Mesenchymal stem cell (in vitro differentiated cells and primary cell): ENCODE measurements at regions not wholly inside any gene's neighbourhood (a gene's known extent, or its start where the extent isn't known, plus 50 kb on each side); places are given as distances from the start of the nearest gene placed in this dataset.

Experiments
- DNase-seq: peaks from one replicate; pipeline ENCODE4 v3.0.0-alpha.2; 2013
- H2AFZ ChIP-seq: one replicate; pipeline ENCODE4 v1.6.1; 2013; ENCODE audit warnings: low read depth, mild to moderate bottlenecking, control low read depth, inconsistent platforms, low read length, moderate library complexity
- H2AK5ac ChIP-seq: 2 replicates; pipeline ENCODE4 v1.6.1; 2013; ENCODE audit warnings: low read length, moderate library complexity, mild to moderate bottlenecking, inconsistent platforms; ENCODE audit not compliant: severe bottlenecking
- H2BK120ac ChIP-seq: one replicate; pipeline ENCODE4 v1.6.1; 2013; ENCODE audit warnings: low read depth, mild to moderate bottlenecking, inconsistent platforms, low read length, moderate library complexity
- H2BK12ac ChIP-seq, 2 experiments: one replicate each; pipeline ENCODE4 v1.6.1; 2013; ENCODE audit warnings: inconsistent platforms in 2 of 2, low read length in 2 of 2, mild to moderate bottlenecking in 2 of 2, moderate library complexity in 2 of 2, control low read depth in 1 of 2
- H2BK15ac ChIP-seq: one replicate; pipeline ENCODE4 v1.6.1; 2013; ENCODE audit warnings: mild to moderate bottlenecking, low read depth, inconsistent platforms; ENCODE audit not compliant: poor library complexity, severe bottlenecking
- H2BK5ac ChIP-seq: 2 replicates; pipeline ENCODE4 v1.6.1; 2013; ENCODE audit warnings: low read depth, mild to moderate bottlenecking, low read length, control low read depth, inconsistent platforms; ENCODE audit not compliant: poor library complexity, severe bottlenecking
- H3K14ac ChIP-seq, 2 experiments: one replicate each; pipeline ENCODE4 v1.6.1; 2013; ENCODE audit warnings: inconsistent platforms in 2 of 2, low read length in 2 of 2, control low read depth in 1 of 2, mild to moderate bottlenecking in 1 of 2, moderate library complexity in 1 of 2
- H3K18ac ChIP-seq, 2 experiments: one replicate each; pipeline ENCODE4 v1.6.1; 2013; ENCODE audit warnings: inconsistent platforms in 2 of 2, low read length in 2 of 2, control low read depth in 1 of 2, low read depth in 1 of 2, mild to moderate bottlenecking in 1 of 2
- H3K23ac ChIP-seq, 2 experiments: one replicate each; pipeline ENCODE4 v1.6.1; 2013; ENCODE audit warnings: inconsistent platforms in 2 of 2, low read length in 2 of 2, mild to moderate bottlenecking in 2 of 2, moderate library complexity in 2 of 2, control low read depth in 1 of 2
- H3K27ac ChIP-seq: 2 replicates; pipeline ENCODE4 v1.5.1; 2013; ENCODE audit warnings: mild to moderate bottlenecking, moderate library complexity, low read length, control low read depth, inconsistent platforms; ENCODE audit not compliant: poor library complexity, severe bottlenecking
- H3K27me3 ChIP-seq, 2 experiments: 2 replicates each; pipeline versions ENCODE4 v1.6.1 to v1.7.0; 2013; ENCODE audit warnings: low read length in 2 of 2, mild to moderate bottlenecking in 2 of 2, moderate library complexity in 2 of 2, control low read depth in 1 of 2, inconsistent platforms in 1 of 2; ENCODE audit not compliant: control insufficient read depth in 1 of 2, insufficient read depth in 1 of 2
- H3K36me3 ChIP-seq, 2 experiments: 2 replicates each; pipeline versions ENCODE4 v1.6.1 to v1.7.0; 2013; ENCODE audit warnings: low read length in 2 of 2, control low read depth in 1 of 2, inconsistent platforms in 1 of 2, low read depth in 1 of 2, mild to moderate bottlenecking in 1 of 2; ENCODE audit not compliant: insufficient read depth in 2 of 2, control insufficient read depth in 1 of 2
- H3K4ac ChIP-seq, 2 experiments: one replicate each; pipeline ENCODE4 v1.6.1; 2013; ENCODE audit warnings: inconsistent platforms in 2 of 2, low read length in 2 of 2, mild to moderate bottlenecking in 2 of 2, moderate library complexity in 2 of 2, control low read depth in 1 of 2, low read depth in 1 of 2
- H3K4me1 ChIP-seq: 2 replicates; pipeline ENCODE4 v1.6.1; 2013; ENCODE audit warnings: low read depth, low read length, control low read depth; ENCODE audit not compliant: control insufficient read depth, insufficient read depth
- H3K4me2 ChIP-seq: 2 replicates; pipeline ENCODE4 v1.6.1; 2013; ENCODE audit warnings: low read length, mild to moderate bottlenecking, inconsistent platforms; ENCODE audit not compliant: poor library complexity, severe bottlenecking
- H3K4me3 ChIP-seq, 2 experiments: 2 replicates each; pipeline versions ENCODE4 v1.5.1 to v1.7.0; 2013; ENCODE audit warnings: low read length in 2 of 2, mild to moderate bottlenecking in 2 of 2, control low read depth in 1 of 2, low read depth in 1 of 2; ENCODE audit not compliant: insufficient read depth in 1 of 2
- H3K79me1 ChIP-seq: replicated peaks from 2 replicates; pipeline ENCODE4 v1.6.1; 2013; ENCODE audit warnings: mild to moderate bottlenecking, control low read depth, low read length, inconsistent platforms; ENCODE audit not compliant: poor library complexity, severe bottlenecking
- H3K9ac ChIP-seq: 2 replicates; pipeline ENCODE4 v1.7.0; 2013; ENCODE audit warnings: mild to moderate bottlenecking, low read length, moderate library complexity
- H3K9me3 ChIP-seq: 2 replicates; pipeline ENCODE4 v1.7.0; 2013; ENCODE audit warnings: mild to moderate bottlenecking, low read length; ENCODE audit not compliant: control insufficient read depth
- H4K8ac ChIP-seq: one replicate; pipeline ENCODE4 v1.6.1; 2013; ENCODE audit warnings: inconsistent platforms, mild to moderate bottlenecking, low read length, moderate library complexity
- H4K91ac ChIP-seq: one replicate; pipeline ENCODE4 v1.6.1; 2013; ENCODE audit warnings: mild to moderate bottlenecking, low read length, inconsistent platforms
- WGBS: methylation state at CpG from one replicate; pipeline ENCODE4 v1.1.7; 2013; ENCODE audit warnings: mixed read lengths; 5-methylcytosine and 5-hydroxymethylcytosine counted together

DNA sequence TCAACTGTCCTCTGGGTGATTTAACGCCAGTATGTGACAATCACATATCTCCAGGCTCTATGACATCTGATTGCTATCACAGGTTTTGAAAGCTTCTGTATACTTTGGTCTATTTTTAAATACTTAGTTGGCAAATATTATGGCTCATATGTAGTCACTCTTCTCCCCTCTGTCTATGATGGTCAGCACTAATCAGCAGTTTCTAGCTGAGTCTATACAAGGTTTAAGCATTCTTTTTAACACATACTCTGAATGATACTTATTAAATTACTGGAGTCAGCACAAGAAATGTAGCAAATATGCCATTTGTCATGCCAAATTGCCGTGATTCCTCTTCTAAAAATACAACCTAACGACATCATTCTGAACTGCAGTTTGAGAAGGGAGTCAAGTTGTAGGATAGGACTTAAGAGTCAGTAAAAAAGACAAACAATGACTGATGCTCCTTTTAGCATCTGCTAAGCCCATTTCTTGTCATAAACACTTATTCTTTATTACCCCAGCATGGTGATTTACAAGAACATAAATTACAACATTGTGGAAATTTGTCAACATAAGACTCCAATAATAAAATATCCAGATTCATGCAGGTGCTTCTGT, 947.8 kb downstream of the XPNPEP1 start:
- Histone ChIP-seq H3K18ac (no peak overlapping the region), H3K9ac (no peak overlapping the region), H3K9me3 (peaks cover 18% of the 10 kb centered on the region), H3K36me3 (no peaks in the 10 kb centered on the region), H3K27ac (no peak overlapping the region), H3K79me1 (no peaks in the 10 kb centered on the region), H2BK120ac (no peak overlapping the region), H2AK5ac (no peak overlapping the region), H4K8ac (no peak overlapping the region), H2BK15ac (no peak overlapping the region), H3K4me3 (no peak overlapping the region), H2AFZ (no peak overlapping the region), H2BK5ac (no peak overlapping the region), H3K27me3 (no peaks in the 10 kb centered on the region), H4K91ac (no peak overlapping the region), H3K14ac (no peak overlapping the region), H3K4ac (no peak overlapping the region), H3K23ac (no peak overlapping the region), H2BK12ac (no peak overlapping the region), H3K4me2 (no peak overlapping the region), H3K4me1 (no peaks in the 10 kb centered on the region)
- no CpG with 5 or more reads among the region's 3 CpGs for WGBS
- peak; percentile 6 for DNase-seq

DNA sequence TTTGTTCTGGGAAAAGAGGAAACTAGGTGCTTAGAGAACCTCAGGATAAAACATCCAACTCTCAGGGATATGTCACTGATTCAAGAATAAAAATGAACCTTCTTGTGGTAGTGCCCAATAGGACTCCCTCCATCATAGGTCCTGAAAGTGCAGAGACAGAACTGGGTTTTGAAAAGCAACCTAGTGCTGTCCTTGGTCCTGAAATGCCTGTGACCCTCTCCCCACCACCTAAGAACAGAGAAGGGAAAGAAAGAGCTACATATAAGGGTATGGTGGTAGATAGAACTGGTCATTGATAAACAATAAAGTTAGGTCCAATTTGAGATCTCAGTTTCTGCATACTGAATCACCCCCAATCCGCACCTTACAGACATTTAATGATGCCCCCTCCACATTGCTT, 953.3 kb downstream of the XPNPEP1 start:
- Histone ChIP-seq H2BK120ac (no peak overlapping the region), H3K18ac (no peak overlapping the region), H3K36me3 (no peaks in the 10 kb centered on the region), H3K4me2 (no peak overlapping the region), H3K4me3 (no peak overlapping the region), H3K4me1 (no peaks in the 10 kb centered on the region), H3K4ac (no peak overlapping the region), H3K79me1 (no peaks in the 10 kb centered on the region), H3K23ac (no peak overlapping the region), H2AK5ac (no peak overlapping the region), H4K8ac (no peak overlapping the region), H2BK15ac (no peak overlapping the region), H3K9me3 (no peaks in the 10 kb centered on the region), H3K27ac (no peak overlapping the region), H2BK12ac (no peak overlapping the region), H3K27me3 (no peaks in the 10 kb centered on the region), H2AFZ (no peak overlapping the region), H3K9ac (no peak overlapping the region), H4K91ac (no peak overlapping the region), H3K14ac (no peak overlapping the region), H2BK5ac (no peak overlapping the region)
- peak; percentile 64 for DNase-seq
- WGBS, result 33% methylated on average over 1 of the region's 1 CpG

- WGBS, result 91% methylated on average over 1 of the region's 1 CpG
- Histone ChIP-seq H3K14ac (no peak overlapping the region), H2BK120ac (no peak overlapping the region), H3K27me3 (no peaks in the 10 kb centered on the region), H4K8ac (no peak overlapping the region), H3K9ac (no peak overlapping the region), H2BK5ac (no peak overlapping the region), H2BK15ac (no peak overlapping the region), H3K79me1 (no peaks in the 10 kb centered on the region), H3K4ac (no peak overlapping the region), H2AFZ (no peak overlapping the region), H4K91ac (no peak overlapping the region), H3K4me2 (no peak overlapping the region), H2AK5ac (no peak overlapping the region), H3K23ac (no peak overlapping the region), H3K18ac (no peak overlapping the region), H3K36me3 (no peaks in the 10 kb centered on the region), H3K4me3 (no peak overlapping the region), H3K9me3 (no peaks in the 10 kb centered on the region), H3K4me1 (no peaks in the 10 kb centered on the region), H3K27ac (no peak overlapping the region), H2BK12ac (no peak overlapping the region)
- no peak for DNase-seq
Observed at GRCh38 chr10:108966411-108966810, 956.9 kb downstream of the XPNPEP1 start.

DNA sequence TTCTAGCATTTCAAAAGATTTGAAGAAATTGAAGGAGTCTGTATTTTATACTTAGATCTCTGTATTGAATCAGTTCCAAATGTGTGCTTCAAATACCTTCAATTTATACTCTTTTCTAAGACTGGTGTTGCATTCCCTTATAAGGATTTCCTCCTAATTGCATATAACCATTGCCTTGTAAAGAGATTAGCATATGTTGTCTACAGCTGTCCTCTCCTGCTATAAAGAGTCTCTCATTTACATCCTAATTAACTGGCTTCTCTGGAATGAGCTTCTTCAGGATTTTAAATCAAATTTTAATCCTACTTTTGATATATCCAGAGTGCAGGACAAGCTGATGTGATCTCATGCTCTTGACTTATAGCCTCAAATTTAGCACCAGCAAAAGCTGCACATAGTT, 957.3 kb downstream of the XPNPEP1 start:
- DNase-seq, result no peak
- Histone ChIP-seq H3K14ac (no peak overlapping the region), H3K9me3 (no peaks in the 10 kb centered on the region), H2AK5ac (no peak overlapping the region), H3K4me3 (no peak overlapping the region), H2AFZ (no peak overlapping the region), H3K27me3 (no peaks in the 10 kb centered on the region), H3K79me1 (no peaks in the 10 kb centered on the region), H3K4me2 (no peak overlapping the region), H4K8ac (no peak overlapping the region), H3K36me3 (no peaks in the 10 kb centered on the region), H3K4me1 (no peaks in the 10 kb centered on the region), H2BK5ac (no peak overlapping the region), H3K4ac (no peak overlapping the region), H2BK15ac (no peak overlapping the region), H3K18ac (no peak overlapping the region), H4K91ac (no peak overlapping the region), H3K23ac (no peak overlapping the region), H3K27ac (no peak overlapping the region), H2BK120ac (no peak overlapping the region), H3K9ac (no peak overlapping the region), H2BK12ac (no peak overlapping the region)
